CD4-positive, alpha-beta T cell treated with Interleukin-21 for 1 hour (primary cell): ENCODE measurements at regions not wholly inside any gene's neighbourhood (a gene's known extent, or its start where the extent isn't known, plus 50 kb on each side); places are given as distances from the start of the nearest gene placed in this dataset.

ENCODE experiments used
- DNase-seq: peaks from one replicate; pipeline ENCODE4 v3.0.0-alpha.2; 2020

- DNase-seq = no peak
These were observed 402.2 kb downstream of the GJA1 start for GRCh38 chr6:121837545-121838229.

- DNase-seq = no peak
These were observed 403.4 kb downstream of the GJA1 start for GRCh38 chr6:121838842-121839241.

GRCh38 chr6:121839896-121840295 is 404.4 kb downstream of the GJA1 start:
- DNase-seq = no peak

- DNase-seq = no peak
These were observed 409.5 kb downstream of the GJA1 start for GRCh38 chr6:121844898-121845297.

GRCh38 chr6:121847806-121848522 is 412.5 kb downstream of the GJA1 start:
- DNase-seq = no peak

- no peak for DNase-seq
These were observed 413.2 kb downstream of the GJA1 start for GRCh38 chr6:121848523-121849255.

- DNase-seq = peak; percentile 8
These were observed 414.0 kb downstream of the GJA1 start for GRCh38 chr6:121849477-121849876.

GRCh38 chr6:121851056-121851455 is 415.6 kb downstream of the GJA1 start:
- DNase-seq = no peak

- no peak for DNase-seq
These were observed 418.2 kb downstream of the GJA1 start for GRCh38 chr6:121853686-121854085.

GRCh38 chr6:121855521-121855920 is 420.1 kb downstream of the GJA1 start:
- DNase-seq = no peak

- no peak for DNase-seq
These were observed 420.9 kb downstream of the GJA1 start for GRCh38 chr6:121856296-121856695.

GRCh38 chr6:121857551-121857950 is 422.1 kb downstream of the GJA1 start:
- DNase-seq = no peak

- no peak for DNase-seq
These were observed 422.9 kb downstream of the GJA1 start for GRCh38 chr6:121858310-121858709.

- no peak for DNase-seq
These were observed 423.5 kb downstream of the GJA1 start for GRCh38 chr6:121858986-121859385.

GRCh38 chr6:121865811-121866210 is 430.4 kb downstream of the GJA1 start:
- DNase-seq = no peak

GRCh38 chr6:121867095-121867494 is 431.6 kb downstream of the GJA1 start:
- DNase-seq = no peak

- no peak for DNase-seq
These were observed 432.8 kb downstream of the GJA1 start for GRCh38 chr6:121868206-121868605.

GRCh38 chr6:121873595-121873994 is 438.1 kb downstream of the GJA1 start:
- no peak for DNase-seq

GRCh38 chr6:121876721-121877120 is 441.3 kb downstream of the GJA1 start:
- DNase-seq = no peak

- no peak for DNase-seq
These were observed 443.7 kb downstream of the GJA1 start for GRCh38 chr6:121879149-121879548.

GRCh38 chr6:121880831-121881230 is 445.4 kb downstream of the GJA1 start:
- no peak for DNase-seq

GRCh38 chr6:121881974-121882667 is 446.7 kb downstream of the GJA1 start:
- no peak for DNase-seq

- no peak for DNase-seq
These were observed 448.6 kb downstream of the GJA1 start for GRCh38 chr6:121884091-121884490.
